ENCODE measurements at regions not wholly inside any gene's neighbourhood (a gene's known extent, or its start where the extent isn't known, plus 50 kb on each side); places are given as distances from the start of the nearest gene placed in this dataset.

- DNase-seq = no peak
These were observed 90.8 kb downstream of the TMEM30B start for GRCh38 chr14:61190341-61190740.

- no peak for DNase-seq
These were observed 91.9 kb downstream of the TMEM30B start for GRCh38 chr14:61188978-61189808.

GRCh38 chr14:61188196-61188595, 92.9 kb downstream of the TMEM30B start:
- DNase-seq = no peak

- DNase-seq = no peak
These were observed 93.8 kb downstream of the TMEM30B start for GRCh38 chr14:61187196-61187905.

DNA sequence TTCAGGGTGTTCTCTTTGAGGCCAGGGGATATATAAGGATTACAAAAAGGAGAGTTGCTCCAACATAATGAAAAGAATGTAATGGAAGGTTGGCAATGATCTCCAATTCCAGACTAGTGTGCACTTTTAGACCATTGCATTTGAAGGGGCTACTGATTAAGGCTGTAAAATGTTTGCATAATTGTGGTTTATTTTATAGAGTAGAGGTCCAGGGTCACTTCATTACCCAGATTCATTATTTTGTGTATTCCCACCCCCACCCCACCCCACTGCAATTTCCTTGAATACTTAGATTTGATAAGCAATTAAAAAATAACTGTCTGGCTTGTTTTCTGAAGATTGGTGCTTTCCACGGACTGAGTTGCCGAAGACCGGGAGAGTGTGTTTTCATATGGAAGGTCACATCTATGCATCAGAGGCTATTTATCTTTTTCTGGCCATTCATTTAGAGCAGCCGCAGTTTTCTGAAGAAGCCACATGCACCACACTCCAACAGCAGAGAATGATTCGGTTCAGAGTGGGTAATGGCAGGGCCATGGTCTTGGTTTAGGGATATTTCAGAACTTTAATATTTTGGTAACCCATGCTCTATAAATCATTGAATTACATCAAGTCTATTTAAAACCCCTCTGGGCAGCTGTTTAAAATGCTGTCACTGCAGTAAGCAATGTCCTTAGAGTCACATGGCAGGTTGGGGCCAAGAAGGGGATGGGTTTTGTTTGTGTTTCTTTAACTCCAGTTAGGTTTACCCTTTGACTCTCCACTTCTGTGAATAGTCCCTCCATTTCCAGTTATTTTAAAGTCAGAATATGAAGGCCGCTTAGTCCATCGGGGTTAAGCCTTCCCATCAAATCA, 94.6 kb downstream of the TMEM30B start:
- no peak for DNase-seq

- DNase-seq = no peak
These were observed 95.6 kb downstream of the TMEM30B start for GRCh38 chr14:61185534-61185933.

DNA sequence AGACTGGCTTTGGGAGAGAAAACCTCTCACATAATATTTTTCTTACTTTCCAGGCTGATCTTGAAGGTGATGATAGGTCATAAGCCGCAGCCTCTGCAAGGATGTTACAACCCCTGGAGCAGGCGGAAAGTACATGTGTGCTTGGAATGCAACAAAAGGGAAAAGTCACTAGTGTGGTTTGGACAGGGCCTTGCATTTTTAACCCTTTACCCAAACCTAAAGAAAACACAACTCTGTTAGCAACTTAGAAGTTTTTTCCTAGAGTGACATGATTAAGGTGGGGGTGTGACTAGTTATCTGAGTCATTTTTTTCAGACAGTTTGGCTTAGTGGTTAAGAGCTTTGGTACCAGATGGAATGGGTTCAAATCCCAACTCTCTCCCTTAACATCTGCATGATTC, 97.0 kb downstream of the TMEM30B start:
- no peak for DNase-seq

GRCh38 chr14:61183196-61183885, 97.8 kb downstream of the TMEM30B start:
- no peak for DNase-seq

- DNase-seq = no peak
These were observed 101.2 kb downstream of the TMEM30B start for GRCh38 chr14:61179796-61180398.

- no peak for DNase-seq
These were observed 102.0 kb downstream of the TMEM30B start for GRCh38 chr14:61179061-61179690.

DNA sequence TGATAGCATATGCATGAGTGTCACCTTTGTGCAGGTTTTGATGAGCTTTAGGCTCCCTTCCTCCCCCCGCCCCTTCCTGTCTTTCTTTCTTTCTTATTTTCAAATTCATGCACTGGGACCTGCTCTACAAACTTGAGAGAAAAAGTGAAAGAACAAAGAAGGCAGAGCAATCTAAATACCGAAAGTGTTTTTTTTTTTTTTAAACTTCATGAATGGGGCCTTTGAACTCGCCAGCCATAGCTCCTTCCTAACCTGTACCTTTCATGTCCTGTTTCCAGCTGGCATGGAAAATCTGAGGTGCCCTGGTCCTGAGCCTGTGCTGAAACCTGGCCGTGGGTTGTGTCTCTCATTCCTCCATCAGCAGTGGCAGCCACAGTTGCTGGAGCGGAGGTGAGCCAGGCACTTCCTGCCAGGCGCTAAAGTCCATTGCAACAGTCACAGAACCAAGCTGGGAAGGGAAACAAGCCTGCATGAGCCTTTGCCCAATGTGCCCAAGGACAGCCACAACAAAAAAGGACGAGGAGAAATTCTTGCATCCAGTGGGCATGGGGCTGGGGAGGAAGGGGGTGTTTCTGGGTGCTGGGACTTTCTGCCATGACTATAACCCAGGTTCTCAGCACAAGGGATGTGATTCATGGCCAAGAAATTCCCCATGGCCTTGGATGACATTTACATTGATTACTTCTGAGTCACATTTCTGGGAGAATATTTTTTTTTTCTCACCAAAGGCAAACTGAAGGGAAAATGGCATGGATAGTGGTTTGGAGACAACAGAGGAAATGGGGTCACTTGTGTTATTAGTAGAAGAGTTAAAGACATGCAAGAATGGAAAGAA, 102.7 kb downstream of the TMEM30B start:
- peak; percentile 76 for DNase-seq

DNA sequence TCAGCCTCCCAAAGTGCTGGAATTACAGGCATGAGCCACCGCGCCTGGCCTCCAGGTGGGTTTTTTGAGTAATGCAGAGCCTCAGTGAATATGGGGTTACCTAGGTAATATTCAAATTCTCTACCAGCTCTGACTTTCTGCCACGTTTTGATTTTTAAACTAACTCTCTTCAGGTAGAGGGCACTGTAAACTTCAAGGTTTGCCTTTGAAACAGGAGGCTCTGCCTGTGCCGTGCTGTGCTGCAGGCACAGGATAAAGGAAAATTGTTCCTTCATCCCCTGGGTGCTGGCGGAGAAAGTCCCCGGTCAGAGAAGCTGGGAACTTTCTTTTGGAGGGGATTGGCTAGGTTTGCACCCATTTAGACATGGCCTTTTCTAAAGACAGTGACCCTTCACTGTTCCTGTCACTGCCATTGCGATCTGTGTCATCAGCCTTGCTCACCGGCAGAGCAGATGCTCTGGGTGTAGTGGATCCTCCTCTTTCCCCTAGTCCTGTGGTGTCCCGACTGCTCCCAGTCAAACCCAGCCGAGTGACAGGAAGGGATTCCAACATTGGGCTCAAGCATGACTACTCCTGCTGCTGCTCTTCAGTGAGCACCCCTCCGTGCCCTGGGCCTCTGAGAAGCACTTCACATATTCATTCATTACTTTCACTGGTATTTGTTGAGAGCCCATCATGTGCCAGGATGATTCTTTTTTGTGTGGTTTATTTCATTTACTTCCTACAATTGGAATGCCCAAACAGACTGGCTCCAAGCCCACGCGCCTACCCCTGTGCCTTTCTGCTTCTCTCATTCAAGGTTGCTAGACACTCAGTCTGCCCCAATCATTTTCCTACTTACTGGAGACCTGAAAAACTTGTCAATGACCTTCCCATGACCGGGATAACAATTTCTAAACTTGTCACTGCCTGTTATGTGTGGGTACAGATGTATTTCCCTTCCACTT, 103.6 kb downstream of the TMEM30B start:
- DNase-seq = no peak

DNA sequence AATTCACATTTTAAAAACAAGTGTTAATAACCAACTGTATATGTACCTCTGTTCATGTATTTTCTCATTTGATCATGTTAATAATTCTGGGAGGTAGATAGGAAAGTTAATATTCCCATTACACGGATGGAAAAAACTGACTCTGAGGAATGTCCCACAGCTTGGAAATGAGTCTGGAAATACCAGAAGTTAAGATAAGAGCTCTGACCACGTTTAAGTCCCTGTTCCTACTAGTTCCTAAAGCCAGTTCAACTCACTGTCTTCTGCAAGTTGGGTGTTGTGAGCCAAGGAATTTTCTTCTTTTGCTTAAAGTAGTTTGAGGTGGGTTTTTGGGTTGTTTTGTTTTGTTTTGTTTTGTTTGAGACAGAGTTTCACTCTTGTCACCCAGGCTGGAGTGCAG, 104.5 kb downstream of the TMEM30B start:
- DNase-seq = no peak

GRCh38 chr14:61174987-61175386, 106.2 kb downstream of the TMEM30B start:
- no peak for DNase-seq

GRCh38 chr14:61174441-61174891, 106.7 kb downstream of the TMEM30B start:
- no peak for DNase-seq

DNA sequence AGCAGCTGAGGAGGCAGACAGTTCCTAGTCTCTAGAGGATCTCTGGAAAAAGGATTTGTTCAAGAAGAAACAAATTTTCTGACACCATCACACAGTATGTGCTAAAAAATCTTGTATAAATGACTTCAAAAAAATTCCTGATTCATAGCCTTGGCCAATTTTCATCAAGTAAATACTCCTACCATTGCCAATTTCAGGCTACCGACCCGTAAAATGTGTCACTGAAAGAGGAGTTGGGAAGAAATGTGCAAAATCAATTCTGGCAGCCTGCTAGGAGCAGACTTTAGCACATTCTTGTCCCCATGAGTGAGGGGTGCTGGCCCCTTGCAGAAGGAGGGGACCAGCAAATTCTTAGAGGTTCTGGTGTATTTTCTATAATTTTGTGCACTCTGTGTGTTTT, 109.4 kb downstream of the TMEM30B start:
- no peak for DNase-seq

DNA sequence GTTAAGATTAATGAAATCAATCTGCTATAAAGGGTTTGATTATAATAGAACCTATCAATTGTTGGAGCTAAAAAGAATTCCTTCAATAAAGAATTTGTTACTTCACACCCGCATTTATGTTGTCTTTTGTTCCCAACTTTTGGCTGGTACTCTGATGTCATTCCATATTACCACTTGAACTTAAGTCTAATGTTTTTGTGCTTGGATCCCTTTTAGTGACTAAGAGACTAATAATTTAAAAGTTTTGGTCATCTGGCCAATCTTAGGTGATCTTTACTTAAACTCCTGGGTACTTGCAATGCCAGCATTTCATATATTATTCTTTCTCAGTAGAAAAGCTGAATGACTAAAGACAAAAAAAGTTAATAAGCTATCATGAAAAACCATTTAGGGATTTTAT, 113.0 kb downstream of the TMEM30B start:
- DNase-seq = no peak

GRCh38 chr14:61167642-61168041, 113.5 kb downstream of the TMEM30B start:
- no peak for DNase-seq

DNA sequence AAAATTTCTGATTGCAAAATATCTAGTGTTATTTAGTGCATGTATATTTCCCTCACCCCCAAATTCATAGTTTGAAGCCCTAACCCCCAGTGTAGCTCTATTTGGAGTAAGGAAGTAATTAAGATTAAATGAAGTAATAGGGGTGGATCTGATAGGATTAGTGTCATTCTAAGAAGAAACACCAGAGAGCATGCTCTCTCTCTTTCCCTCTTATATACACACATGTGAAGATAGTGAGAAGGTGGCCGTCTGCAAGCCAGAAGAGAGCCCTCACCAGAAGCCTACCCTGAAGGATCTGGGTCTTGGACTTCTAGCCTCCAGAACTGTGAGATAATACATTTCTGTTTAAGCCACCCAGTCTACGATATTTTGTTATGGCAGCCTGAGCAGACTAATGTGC, 120.3 kb downstream of the TMEM30B start:
- DNase-seq = no peak

- DNase-seq = no peak
These were observed 126.5 kb downstream of the TMEM30B start for GRCh38 chr14:61154641-61155040.

All from activated effector memory CD4-positive, alpha-beta T cell treated with anti-CD3 and anti-CD28 coated beads, Interleukin-2, amount 50 U/mL, for 16 hours (primary cell).